K562 (cell line): ENCODE measurements at regions not wholly inside any gene's neighbourhood (a gene's known extent, or its start where the extent isn't known, plus 50 kb on each side); places are given as distances from the start of the nearest gene placed in this dataset.

Source experiments
- ATAC-seq: fragments of 200-7000 bp; cut with Tn5 transposase; 3 replicates; pipeline ENCODE4 v1.9.1; 2020; ENCODE audit warnings: moderate library complexity
- BruUV-seq: library from RNA; stranded (reverse); fragments of 400-500 nt; replicated peaks from 2 replicates; lab custom pipeline; 2021; lab: Mats Ljungman, UMichigan
- CTCF ChIA-PET: fragments of 300-600 bp; formaldehyde crosslinking; extraction: SDS; loops from one replicate; lab custom pipeline; 2021; ENCODE audit warnings: low intra/inter-chr PET ratio; lab: Yijun Ruan, JAX
- POLR2A ChIA-PET: fragments of 300-600, 350-650 bp; sonication (Branson Sonifier 250); formaldehyde crosslinking; extraction: SDS; loops from one replicate; lab custom pipeline; 2021; ENCODE audit warnings: antibody characterized with exemption, inconsistent platforms; lab: Yijun Ruan, JAX
- DNase-seq, 4 experiments: peaks; one replicate each; pipeline versions ENCODE4 v3.0.0 to v3.0.0-alpha.2; 2011 to 2018; ENCODE audit warnings: low spot score in 3 of 4, mixed read lengths in 3 of 4; ENCODE audit errors: extremely low read depth in 1 of 4
- FAIRE-seq: peaks from 2 replicates; lab custom pipeline; 2011; peaks lifted over from hg19 to GRCh38; lab: Jason Lieb, UNC
- H2AFZ ChIP-seq: 2 replicates; pipeline ENCODE4 v1.6.0; 2011; ENCODE audit warnings: low read depth, low read length, control low read depth, inconsistent platforms
- H3K27ac ChIP-seq: fragments of 200-600 bp; 3 replicates; pipeline ENCODE4 v1.8.0; 2011; ENCODE audit warnings: low read depth, mild to moderate bottlenecking, control low read depth, inconsistent platforms, low read length, moderate library complexity, mixed read lengths; ENCODE audit errors: extremely low read depth
- H3K27me3 ChIP-seq, 2 experiments: fragments of 300-600 bp in 1 of 2; 2 replicates in 1 of 2; 3 replicates in 1 of 2; pipeline versions ENCODE4 v1.6.0 to v1.8.0; 2011; ENCODE audit warnings: inconsistent platforms in 2 of 2, low read length in 2 of 2, mild to moderate bottlenecking in 1 of 2, mixed read lengths in 1 of 2, moderate library complexity in 1 of 2; ENCODE audit not compliant: control insufficient read depth in 2 of 2, insufficient read depth in 2 of 2
- H3K36me3 ChIP-seq: fragments of 300-600 bp; 3 replicates; pipeline ENCODE4 v1.8.0; 2011; ENCODE audit warnings: mild to moderate bottlenecking, low read length, inconsistent platforms; ENCODE audit not compliant: control insufficient read depth, insufficient read depth
- H3K4me1 ChIP-seq, 2 experiments: fragments of 200-600 bp in 1 of 2; replicated peaks in 1 of 2; 2 replicates in 1 of 2; 3 replicates in 1 of 2; pipeline versions ENCODE4 v1.5.1 to v1.8.0; 2011; ENCODE audit warnings: inconsistent platforms in 2 of 2, low read length in 2 of 2, mild to moderate bottlenecking in 1 of 2, mixed read lengths in 1 of 2, moderate library complexity in 1 of 2; ENCODE audit not compliant: control insufficient read depth in 2 of 2, insufficient read depth in 2 of 2
- H3K4me2 ChIP-seq: 2 replicates; pipeline ENCODE4 v1.6.1; 2011; ENCODE audit warnings: low read length, control low read depth, inconsistent platforms, mixed read lengths; ENCODE audit not compliant: insufficient read depth
- H3K4me3 ChIP-seq: fragments of 200-600 bp; sonication (generic), shearing (Covaris generic); 2 replicates; pipeline ENCODE4 v1.5.1; 2016; ENCODE audit warnings: control low read depth, inconsistent platforms
- H3K79me2 ChIP-seq: fragments of 200-600 bp; 3 replicates; pipeline ENCODE4 v1.8.0; 2011; ENCODE audit warnings: low read length, inconsistent platforms; ENCODE audit not compliant: control insufficient read depth, insufficient read depth
- H3K9ac ChIP-seq, 2 experiments: 2 replicates each; pipeline versions ENCODE4 v1.6.0 to v1.6.1; 2011; ENCODE audit warnings: low read depth in 2 of 2, low read length in 2 of 2, control low read depth in 1 of 2, inconsistent platforms in 1 of 2, mild to moderate bottlenecking in 1 of 2, mixed read lengths in 1 of 2; ENCODE audit not compliant: insufficient read depth in 1 of 2
- H3K9me1 ChIP-seq: one replicate; pipeline ENCODE4 v1.6.0; 2011; ENCODE audit warnings: inconsistent platforms, mild to moderate bottlenecking, low read length, moderate library complexity; ENCODE audit not compliant: control insufficient read depth, insufficient read depth
- H3K9me3 ChIP-seq: replicated peaks from 2 replicates; pipeline ENCODE4 v1.5.1; 2011; ENCODE audit warnings: low read depth, low read length, inconsistent platforms; ENCODE audit not compliant: control insufficient read depth, insufficient read depth
- H4K20me1 ChIP-seq: replicated peaks from 2 replicates; pipeline ENCODE4 v1.6.1; 2011; ENCODE audit warnings: low read length, inconsistent platforms, mixed read lengths; ENCODE audit not compliant: control insufficient read depth, insufficient read depth
- ATF7 ChIP-seq: fragments of 450-650 bp; IDR thresholded peaks from 2 replicates; pipeline ENCODE4 v1.7.1; 2014; ENCODE audit warnings: mild to moderate bottlenecking, moderate library complexity
- CEBPB ChIP-seq: fragments of 450-650 bp; IDR thresholded peaks from 2 replicates; pipeline ENCODE4 v1.6.1; 2016; ENCODE audit warnings: missing genetic modification characterization, missing compliant biosample characterization
- EP400 ChIP-seq: fragments of 450-650 bp; IDR thresholded peaks from 2 replicates; pipeline ENCODE4 v1.6.1; 2017; ENCODE audit warnings: antibody characterized with exemption, mild to moderate bottlenecking, moderate library complexity
- HLTF ChIP-seq: fragments of 450-650 bp; IDR thresholded peaks from 2 replicates; pipeline ENCODE4 v1.6.1; 2016
- MYBL2 ChIP-seq, 2 experiments: fragments of 450-650 bp in 1 of 2; sonication (generic) in 1 of 2; formaldehyde crosslinking in 1 of 2; IDR thresholded peaks; 2 replicates each; pipeline versions ENCODE4 v1.6.1 to v1.8.1; 2017 to 2022; ENCODE audit warnings: borderline replicate concordance in 1 of 2, inconsistent platforms in 1 of 2, low read depth in 1 of 2, mild to moderate bottlenecking in 1 of 2, missing genetic modification reagents in 1 of 2, moderate library complexity in 1 of 2
- SREBF1 ChIP-seq: fragments of 150-350 bp; IDR thresholded peaks from 2 replicates; pipeline ENCODE4 v1.6.1; 2014; ENCODE audit warnings: antibody characterized with exemption, low read depth, low read length, borderline replicate concordance
- WGBS: fragments of 100-300 bp; shearing (Covaris generic); methylation state at CpG from one replicate; pipeline ENCODE4 v1.1.6; 2016; ENCODE audit warnings: low coverage, mixed read lengths; ENCODE audit not compliant: insufficient coverage; ENCODE audit errors: missing lambda C conversion rate; 5-methylcytosine and 5-hydroxymethylcytosine counted together
- in situ Hi-C: fragments of 300-500 bp; cut with MboI; formaldehyde crosslinking; loops from 4 replicates; pipeline ENCODE4 v1.15.0; 2018; ENCODE audit warnings: inconsistent platforms, mixed read lengths
- intact Hi-C: fragments of 100-400 bp; cut with micrococcal nuclease; formaldehyde crosslinking; loops from 2 replicates; pipeline ENCODE4 v1.14.2; 2022
- TF ChIP-seq, protein P1 (sequence below): sonication (generic); formaldehyde crosslinking; IDR thresholded peaks from 2 replicates; pipeline ENCODE4 v1.8.1; 2022; ENCODE audit warnings: missing genetic modification reagents
- TF ChIP-seq, protein P2 (sequence below): fragments of 450-650 bp; formaldehyde crosslinking; IDR thresholded peaks from 2 replicates; pipeline ENCODE4 v1.4.0; 2022; ENCODE audit warnings: missing genetic modification characterization

DNA sequence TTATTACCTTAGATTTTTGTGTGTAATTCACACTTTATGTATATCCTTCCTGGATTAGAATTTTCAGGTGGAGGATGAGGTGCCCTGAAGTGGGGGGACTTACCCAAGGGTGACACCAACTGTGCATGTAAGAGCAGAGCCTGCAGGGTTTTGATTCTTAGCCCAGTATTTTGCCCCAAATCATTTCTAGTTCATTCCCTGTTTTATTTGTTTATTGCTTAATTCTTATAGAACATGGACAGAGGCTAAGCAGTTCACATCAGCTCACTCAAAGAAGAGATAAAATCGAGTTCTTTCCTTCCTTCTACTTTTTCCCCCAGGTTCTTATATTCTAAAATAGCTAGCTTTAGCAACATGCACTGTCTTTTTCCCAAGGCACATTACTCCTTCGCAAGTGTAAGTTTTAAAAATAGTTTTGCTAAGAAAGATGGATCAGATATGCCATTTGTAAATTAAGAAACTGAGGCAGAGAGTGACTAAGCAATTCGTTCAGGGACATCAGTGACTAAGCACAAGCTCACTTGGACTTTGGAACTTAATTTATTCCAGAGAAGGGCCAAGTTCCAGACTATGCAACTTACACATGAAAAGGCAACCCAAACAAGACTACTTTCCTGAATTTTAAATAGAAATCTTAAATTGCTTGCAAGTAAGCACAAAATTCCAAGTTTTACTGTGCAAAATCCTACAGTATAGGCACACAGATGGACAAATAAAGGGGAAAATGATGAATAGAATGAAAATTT lies 427.9 kb upstream of the POU3F3 start:
- H3K79me2 ChIP-seq: no peaks in the 10 kb centered on the region
- ChIA-PET CTCF (no interaction called here), POLR2A (interaction anchor here (1.1 kb wide), 1 partner anchor 35 kb away, joined by 3 read pairs; no protein-coding TSS in a partner anchor)
- H3K9me3 ChIP-seq: no peaks in the 10 kb centered on the region
- FAIRE-seq (no peak), ATAC-seq (no peak), DNase-seq (no peak)
- H3K9me1 ChIP-seq: no peaks in the 10 kb centered on the region
- BruUV-seq: no TSS peak
- H3K4me2 ChIP-seq: no peak overlapping the region
- no peak overlapping the region for H3K4me3 ChIP-seq
- no peak overlapping the region for H3K27ac ChIP-seq
- in situ Hi-C loops (no loop called here), intact Hi-C loops (no loop called here)
- H4K20me1 ChIP-seq: no peaks in the 10 kb centered on the region
- no peaks in the 10 kb centered on the region for H3K36me3 ChIP-seq
- H3K9ac ChIP-seq: no peak overlapping the region
- WGBS: 2% methylated on average over 3 of the region's 3 CpGs
- no peaks in the 10 kb centered on the region for H3K4me1 ChIP-seq
- no peaks in the 10 kb centered on the region for H3K27me3 ChIP-seq
- TF ChIP-seq, protein P1, sequence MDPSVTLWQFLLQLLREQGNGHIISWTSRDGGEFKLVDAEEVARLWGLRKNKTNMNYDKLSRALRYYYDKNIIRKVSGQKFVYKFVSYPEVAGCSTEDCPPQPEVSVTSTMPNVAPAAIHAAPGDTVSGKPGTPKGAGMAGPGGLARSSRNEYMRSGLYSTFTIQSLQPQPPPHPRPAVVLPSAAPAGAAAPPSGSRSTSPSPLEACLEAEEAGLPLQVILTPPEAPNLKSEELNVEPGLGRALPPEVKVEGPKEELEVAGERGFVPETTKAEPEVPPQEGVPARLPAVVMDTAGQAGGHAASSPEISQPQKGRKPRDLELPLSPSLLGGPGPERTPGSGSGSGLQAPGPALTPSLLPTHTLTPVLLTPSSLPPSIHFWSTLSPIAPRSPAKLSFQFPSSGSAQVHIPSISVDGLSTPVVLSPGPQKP: no peak
- TF ChIP-seq SREBF1 (no peak), MYBL2 (IDR thresholded peaks at IDR 0.05; ENCODE audit: low read depth) (no peak), MYBL2 (CRISPR knock-in tag; IDR thresholded peaks at IDR 0.05; ENCODE audit: borderline replicate concordance) (no peak), HLTF (no peak), ATF7 (no peak), EP400 (no peak), CEBPB (tag) (no peak)
- TF ChIP-seq, protein P2, sequence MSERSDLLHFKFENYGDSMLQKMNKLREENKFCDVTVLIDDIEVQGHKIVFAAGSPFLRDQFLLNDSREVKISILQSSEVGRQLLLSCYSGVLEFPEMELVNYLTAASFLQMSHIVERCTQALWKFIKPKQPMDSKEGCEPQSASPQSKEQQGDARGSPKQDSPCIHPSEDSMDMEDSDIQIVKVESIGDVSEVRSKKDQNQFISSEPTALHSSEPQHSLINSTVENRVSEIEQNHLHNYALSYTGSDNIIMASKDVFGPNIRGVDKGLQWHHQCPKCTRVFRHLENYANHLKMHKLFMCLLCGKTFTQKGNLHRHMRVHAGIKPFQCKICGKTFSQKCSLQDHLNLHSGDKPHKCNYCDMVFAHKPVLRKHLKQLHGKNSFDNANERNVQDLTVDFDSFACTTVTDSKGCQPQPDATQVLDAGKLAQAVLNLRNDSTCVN (CRISPR knock-in tag): no peak
- TF ChIP-seq, all 486 proteins: peak for 0
- H2AFZ ChIP-seq: no peak overlapping the region
